Stimulated activated CD8-positive, alpha-beta memory T cell treated with anti-CD3 and anti-CD28 coated beads, Interleukin-7, amount 100 ng/mL, for 48 hours (primary cell): ENCODE measurements at regions not wholly inside any gene's neighbourhood (a gene's known extent, or its start where the extent isn't known, plus 50 kb on each side); places are given as distances from the start of the nearest gene placed in this dataset.
A peak's percentile ranks its signal among the peaks of the same experiment; 100 is the strongest.
"Not testable (repeated sequence)": the region's sequence is repeated elsewhere in the genome, so short reads cannot be mapped to it uniquely, and the experiment has no call there.

Experiments
- DNase-seq, 2 donors: peaks; one replicate each; pipeline ENCODE4 v3.0.0-alpha.2; 2020; ENCODE audit warnings: low read depth in 1 of 2; ENCODE audit errors: extremely low read depth in 1 of 2

DNA sequence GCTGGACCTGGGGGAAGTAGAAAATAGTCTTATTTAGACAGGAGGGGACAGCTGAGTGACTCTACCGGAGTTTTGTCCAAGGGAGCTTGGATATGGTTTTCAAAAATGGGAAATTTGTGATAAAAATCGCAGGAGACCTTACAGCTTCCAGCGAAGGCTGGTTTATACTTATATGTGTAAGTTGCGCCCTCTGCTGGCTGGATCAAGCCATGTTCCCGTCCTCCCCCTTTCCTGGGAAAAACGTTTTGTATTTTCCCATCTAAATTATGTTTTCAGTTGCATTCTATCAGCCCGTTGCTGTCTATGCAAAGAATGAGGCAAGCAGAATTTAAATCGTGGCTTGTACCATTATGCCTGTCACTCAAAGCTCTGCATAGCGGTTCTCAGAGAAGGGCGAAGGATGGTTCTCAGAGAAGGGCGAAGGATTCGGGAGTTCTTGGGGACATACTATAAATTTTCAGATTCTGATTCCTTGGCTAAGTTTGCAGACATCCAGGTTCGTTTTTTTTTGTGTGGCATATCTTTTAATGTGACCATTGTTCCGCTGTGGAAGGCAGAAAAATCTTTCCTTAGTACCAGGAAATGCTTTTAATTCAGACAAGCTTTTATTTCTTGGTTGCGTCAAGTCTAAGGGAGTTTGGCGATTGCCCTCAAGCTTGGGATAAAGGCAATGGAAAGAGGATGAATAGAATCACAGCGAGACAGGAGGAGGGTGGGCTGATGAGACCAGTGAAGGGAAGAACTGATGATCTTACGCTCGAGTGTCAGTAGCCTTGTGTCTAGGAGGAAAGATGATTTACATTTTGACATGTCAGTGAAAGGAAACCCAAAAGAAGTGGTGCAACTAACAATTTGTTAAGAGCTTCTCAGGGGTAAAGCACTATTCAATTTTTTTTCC is 128.5 kb upstream of the ARX start:
- DNase-seq: peak in 1 of 2 donors; percentile 2

- DNase-seq: no peak
These were observed 127.8 kb upstream of the ARX start for GRCh38 chrX:25143596-25143995.

GRCh38 chrX:25141684-25142083 is 125.9 kb upstream of the ARX start:
- no peak for DNase-seq

GRCh38 chrX:25131055-25131454 is 115.3 kb upstream of the ARX start:
- DNase-seq: no peak

DNA sequence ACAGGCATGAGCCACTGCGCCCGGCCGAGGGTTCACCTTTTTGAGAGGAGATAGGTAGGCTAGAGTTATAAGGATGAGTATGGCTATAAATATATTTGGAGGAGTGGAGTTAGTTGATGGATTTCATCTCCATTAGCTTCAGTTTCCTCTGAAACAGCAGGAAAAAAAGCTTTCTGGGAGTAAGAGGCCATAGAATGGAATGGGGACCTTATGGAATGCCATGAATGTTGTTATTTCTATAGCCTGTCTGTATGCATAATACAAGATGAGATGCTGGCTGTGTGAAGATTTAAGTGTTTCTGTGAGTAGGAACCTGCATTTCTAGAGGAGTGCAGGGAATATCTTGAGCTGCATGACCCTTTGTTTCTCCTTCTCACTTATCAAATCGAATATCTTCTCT is 114.9 kb upstream of the ARX start:
- DNase-seq: no peak

- DNase-seq: no peak
These were observed 109.7 kb upstream of the ARX start for GRCh38 chrX:25125483-25125882.

- no peak for DNase-seq
These were observed 108.6 kb upstream of the ARX start for GRCh38 chrX:25124391-25124790.

DNA sequence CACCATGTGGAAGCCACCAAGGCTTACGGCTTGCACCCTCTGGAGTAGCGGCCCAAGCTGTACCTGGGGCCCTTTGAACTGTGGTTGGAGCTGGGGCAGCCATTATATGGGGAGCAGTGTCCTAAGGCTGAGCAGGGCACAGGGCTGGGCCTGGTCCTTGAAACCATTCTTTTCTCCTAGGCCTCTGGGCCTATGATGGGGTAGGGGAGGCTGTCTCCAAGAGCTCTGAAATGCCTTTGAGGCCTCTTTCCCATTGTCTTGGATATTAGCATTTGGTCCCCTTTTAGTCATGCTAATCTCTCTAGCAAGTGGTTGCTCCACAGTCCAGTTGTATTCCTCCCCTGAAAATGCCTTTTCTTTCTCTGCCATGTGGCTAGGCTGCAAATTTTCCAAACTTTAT is 96.4 kb upstream of the ARX start:
- no peak for DNase-seq

DNA sequence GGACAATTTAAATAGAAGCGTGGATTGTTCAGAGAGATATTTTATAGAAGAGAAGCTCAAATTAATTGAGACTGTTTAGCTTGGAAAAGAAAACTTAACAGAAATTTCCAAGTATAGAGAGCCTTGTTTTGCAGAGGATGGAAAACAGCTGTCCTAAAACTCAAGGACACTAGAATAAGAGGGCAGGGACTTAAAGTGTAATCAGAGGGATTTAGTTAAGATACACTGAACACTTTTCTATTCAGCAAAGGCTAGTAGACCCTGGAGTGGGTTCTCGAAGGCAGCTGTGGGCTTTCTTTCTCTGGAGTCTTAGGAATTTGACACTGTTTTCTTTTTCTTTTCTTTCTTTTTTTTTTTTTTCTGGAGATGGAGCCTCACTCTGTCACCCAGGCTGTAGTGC is 92.7 kb upstream of the ARX start:
- no peak for DNase-seq

GRCh38 chrX:25105221-25105620 is 89.5 kb upstream of the ARX start:
- no peak for DNase-seq

- no peak for DNase-seq
These were observed 80.8 kb upstream of the ARX start for GRCh38 chrX:25096522-25097045.

GRCh38 chrX:25091152-25091551 is 75.4 kb upstream of the ARX start:
- not testable (repeated sequence) for DNase-seq

DNA sequence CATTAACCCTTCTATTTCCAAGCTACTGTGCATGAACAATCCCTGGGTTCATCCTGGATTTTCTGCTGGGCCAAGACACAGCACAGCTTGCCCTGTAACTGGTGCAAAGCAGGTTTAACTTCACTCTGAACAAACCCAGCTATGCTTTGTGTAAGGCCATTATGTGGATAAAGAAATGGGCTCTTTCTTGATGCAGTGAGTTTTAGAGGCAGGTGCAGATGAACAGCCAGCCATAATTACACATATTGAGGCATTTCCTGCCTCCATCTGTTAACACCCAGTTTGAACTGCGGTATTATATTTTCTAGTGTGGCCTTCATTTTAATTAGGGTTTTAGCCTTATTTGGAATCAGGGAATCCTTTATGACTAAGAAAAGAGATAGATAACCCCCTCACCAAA is 68.7 kb upstream of the ARX start:
- no peak for DNase-seq

- peak in 1 of 2 donors; percentile 0 for DNase-seq
These were observed 67.9 kb upstream of the ARX start for GRCh38 chrX:25083661-25084060.

GRCh38 chrX:25079020-25079419 is 63.3 kb upstream of the ARX start:
- DNase-seq: no peak

- DNase-seq: no peak
These were observed 61.3 kb upstream of the ARX start for GRCh38 chrX:25076941-25077500.

- DNase-seq: no peak
These were observed 56.5 kb upstream of the ARX start for GRCh38 chrX:25072247-25072646.

DNA sequence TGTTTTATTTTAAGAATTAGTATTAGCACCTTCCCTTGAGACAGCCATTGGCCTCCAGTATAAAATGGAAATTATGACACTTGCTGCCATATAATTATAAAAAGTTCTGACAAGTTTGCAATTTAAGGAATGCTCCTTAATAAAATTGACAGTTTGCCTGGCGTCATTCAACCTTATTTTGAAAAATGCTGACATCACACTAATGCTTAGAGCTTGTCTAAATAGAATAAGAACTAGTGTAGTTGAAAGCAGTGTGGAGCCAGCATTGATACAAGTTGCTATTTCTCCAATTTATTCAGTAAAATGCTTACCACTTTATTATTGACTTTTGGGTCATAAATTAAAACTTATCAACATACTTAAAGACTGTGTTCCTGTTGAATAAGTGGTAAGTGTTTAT is 54.3 kb upstream of the ARX start:
- DNase-seq: no peak

DNA sequence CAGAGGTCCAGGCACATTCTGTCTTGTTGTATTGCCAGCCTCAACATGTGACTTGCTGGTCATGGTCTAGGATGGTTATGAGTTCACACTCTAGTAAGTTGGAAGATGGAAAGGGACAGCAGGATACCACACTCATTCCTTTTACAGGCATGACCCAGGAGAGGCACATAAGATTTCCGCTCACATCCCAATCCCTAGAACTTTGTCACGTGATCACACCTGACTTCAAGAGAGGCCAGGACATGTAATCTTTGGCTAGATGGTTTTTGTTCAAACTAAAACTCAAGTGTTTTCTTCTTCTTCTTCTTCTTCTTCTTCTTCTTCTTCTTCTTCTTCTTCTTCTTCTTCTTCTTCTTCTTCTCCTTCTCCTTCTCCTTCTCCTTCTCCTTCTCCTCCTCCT is 53.4 kb upstream of the ARX start:
- no peak for DNase-seq

DNA sequence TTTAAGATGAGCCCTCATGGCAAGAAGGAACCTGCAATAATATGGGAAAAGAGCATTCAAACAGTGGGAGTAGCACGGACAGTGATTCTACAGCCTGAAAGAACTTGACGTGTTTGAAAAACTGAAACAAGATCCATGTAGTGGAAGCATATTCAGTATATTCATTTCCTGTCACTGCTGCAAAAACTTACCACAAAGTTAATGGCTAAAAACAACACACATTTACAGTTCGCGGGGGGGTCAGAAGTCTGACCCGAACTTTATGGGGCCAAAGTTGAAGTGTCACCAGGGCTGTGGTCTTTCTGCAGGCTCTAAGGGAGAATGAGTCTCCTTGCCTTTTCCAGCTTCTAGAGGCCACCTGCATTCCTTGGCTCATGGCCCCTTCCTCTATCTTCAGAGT is 52.6 kb upstream of the ARX start:
- no peak for DNase-seq

DNA sequence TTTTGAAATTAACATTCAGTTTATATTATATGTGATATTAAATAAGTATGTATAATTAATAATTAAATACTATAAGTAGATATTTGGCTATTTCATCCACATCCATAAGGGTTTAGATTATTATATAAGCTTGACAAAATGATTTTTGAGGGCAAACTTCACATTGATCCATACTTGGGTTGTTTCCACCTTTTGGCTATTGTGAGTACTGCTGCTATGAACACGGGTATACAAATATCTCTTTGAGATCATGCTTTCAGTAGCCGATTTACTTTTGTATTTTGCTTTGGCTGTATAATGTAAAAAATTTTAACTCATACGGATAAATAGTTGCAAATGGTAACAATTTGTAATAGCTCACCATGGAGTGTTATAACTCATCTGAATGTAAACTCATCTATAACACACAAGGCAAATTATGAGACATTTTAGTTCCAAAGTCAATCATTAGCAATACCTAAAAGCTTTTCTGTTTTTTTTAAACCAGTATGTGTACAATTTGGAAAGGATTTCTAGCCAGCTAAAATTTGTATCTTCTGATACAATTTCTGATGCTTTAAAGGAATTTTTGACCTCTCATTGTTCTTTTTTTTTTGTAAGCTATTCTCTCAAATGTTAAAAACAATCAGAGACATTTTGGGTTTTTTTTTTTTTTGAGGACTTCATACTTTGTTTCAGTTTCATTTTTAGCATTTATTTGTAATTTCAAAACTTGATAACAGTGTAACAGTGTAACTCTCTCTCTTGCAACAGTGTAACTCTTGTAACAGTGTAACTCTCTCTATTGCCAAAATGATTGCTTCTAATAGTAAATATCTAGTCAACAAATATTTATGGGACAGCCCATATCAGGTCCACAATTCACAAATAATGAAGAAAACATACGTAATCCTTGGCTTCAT is 51.8 kb upstream of the ARX start:
- DNase-seq: no peak
